HEK293T (cell line): ENCODE measurements at regions not wholly inside any gene's neighbourhood (a gene's known extent, or its start where the extent isn't known, plus 50 kb on each side); places are given as distances from the start of the nearest gene placed in this dataset.

Source experiments
- CTCF ChIA-PET: fragments of 350-600 bp; formaldehyde crosslinking; extraction: SDS; loops from one replicate; lab custom pipeline; 2021; ENCODE audit warnings: antibody characterized with exemption, inconsistent platforms; lab: Yijun Ruan, JAX
- POLR2A ChIA-PET: fragments of 350-600 bp; formaldehyde crosslinking; extraction: SDS; loops from one replicate; lab custom pipeline; 2020; ENCODE audit warnings: antibody characterized with exemption, inconsistent platforms; lab: Yijun Ruan, JAX
- DNase-seq: peaks from one replicate; pipeline ENCODE4 v3.0.0; 2012; ENCODE audit warnings: mixed read lengths; ENCODE audit errors: extremely low spot score
- ARNT ChIP-seq: fragments of 450-650 bp; IDR thresholded peaks from 2 replicates; pipeline ENCODE4 v1.6.1; 2017; ENCODE audit warnings: mild to moderate bottlenecking
- BHLHE40 ChIP-seq: fragments of 450-650 bp; IDR thresholded peaks from 2 replicates; pipeline ENCODE4 v1.6.1; 2016; ENCODE audit warnings: mild to moderate bottlenecking, moderate library complexity, borderline replicate concordance
- CTBP1 ChIP-seq: fragments of 450-650 bp; IDR thresholded peaks from 2 replicates; pipeline ENCODE4 v1.6.1; 2016; ENCODE audit warnings: borderline replicate concordance
- ELF4 ChIP-seq: fragments of 450-650 bp; IDR thresholded peaks from 2 replicates; pipeline ENCODE4 v1.6.1; 2017; ENCODE audit warnings: antibody characterized with exemption
- FOXA1 ChIP-seq: fragments of 450-650 bp; IDR thresholded peaks from 2 replicates; pipeline ENCODE4 v1.6.1; 2016; ENCODE audit warnings: mild to moderate bottlenecking
- FOXK2 ChIP-seq: fragments of 450-650 bp; IDR thresholded peaks from 2 replicates; pipeline ENCODE4 v1.6.1; 2016; ENCODE audit warnings: mild to moderate bottlenecking
- FOXM1 ChIP-seq: fragments of 450-650 bp; IDR thresholded peaks from 2 replicates; pipeline ENCODE4 v1.6.1; 2017; ENCODE audit warnings: mild to moderate bottlenecking, borderline replicate concordance
- HDGF ChIP-seq: fragments of 450-650 bp; IDR thresholded peaks from 2 replicates; pipeline ENCODE4 v1.6.1; 2017; ENCODE audit warnings: antibody characterized with exemption, borderline replicate concordance
- L3MBTL2 ChIP-seq: fragments of 450-650 bp; conservative IDR thresholded peaks from 2 replicates; pipeline ENCODE4 v1.6.1; 2016; ENCODE audit warnings: mild to moderate bottlenecking
- LEF1 ChIP-seq: fragments of 450-650 bp; IDR thresholded peaks from 2 replicates; pipeline ENCODE4 v1.6.1; 2017; ENCODE audit warnings: mild to moderate bottlenecking, borderline replicate concordance
- NFRKB ChIP-seq: fragments of 450-650 bp; IDR thresholded peaks from 2 replicates; pipeline ENCODE4 v1.6.1; 2016; ENCODE audit warnings: mild to moderate bottlenecking, moderate library complexity
- PKNOX1 ChIP-seq: fragments of 450-650 bp; IDR thresholded peaks from 2 replicates; pipeline ENCODE4 v1.6.1; 2016
- SP1 ChIP-seq: fragments of 450-650 bp; IDR thresholded peaks from 2 replicates; pipeline ENCODE4 v1.6.1; 2017
- SUZ12 ChIP-seq: fragments of 450-650 bp; IDR thresholded peaks from 2 replicates; pipeline ENCODE4 v1.6.1; 2016; ENCODE audit warnings: mild to moderate bottlenecking
- TARDBP ChIP-seq: fragments of 450-650 bp; IDR thresholded peaks from 2 replicates; pipeline ENCODE4 v1.6.1; 2016
- ZNF384 ChIP-seq: fragments of 450-650 bp; IDR thresholded peaks from 2 replicates; pipeline ENCODE4 v1.6.1; 2016

- CTCF ChIA-PET, result interaction anchor here (0.6 kb wide), 1 partner anchor 8 kb away, joined by 3 read pairs; no protein-coding TSS in a partner anchor
- no peak for TF ChIP-seq HDGF
- DNase-seq, result no peak
- POLR2A ChIA-PET, result no interaction called here
Measured at GRCh38 chr3:184505076-184505878, 56.3 kb upstream of the EPHB3 start.

- DNase-seq, result no peak
- ChIA-PET POLR2A (no interaction called here), CTCF (no interaction called here)
- TF ChIP-seq NFRKB, result no peak
- TF ChIP-seq FOXM1, result no peak
- no peak for TF ChIP-seq SUZ12
- no peak for TF ChIP-seq L3MBTL2
- no peak for TF ChIP-seq CTBP1
- TF ChIP-seq FOXK2, result no peak
- no peak for TF ChIP-seq HDGF
- no peak for TF ChIP-seq TARDBP
Measured at GRCh38 chr3:184506561-184506991, 55.0 kb upstream of the EPHB3 start.

- ChIA-PET CTCF (no interaction called here), POLR2A (no interaction called here)
- DNase-seq, result no peak
- no peak for TF ChIP-seq FOXK2
- no peak for TF ChIP-seq ZNF384
- no peak for TF ChIP-seq ARNT
- TF ChIP-seq L3MBTL2, result no peak
- no peak for TF ChIP-seq FOXM1
- no peak for TF ChIP-seq PKNOX1
- TF ChIP-seq TARDBP, result no peak
- no peak for TF ChIP-seq HDGF
- TF ChIP-seq SUZ12, result no peak
- no peak for TF ChIP-seq LEF1
- TF ChIP-seq FOXA1, result no peak
- TF ChIP-seq CTBP1, result no peak
- no peak for TF ChIP-seq ELF4
- TF ChIP-seq NFRKB, result no peak
- no peak for TF ChIP-seq BHLHE40
- TF ChIP-seq SP1, result no peak
Measured at GRCh38 chr3:184508938-184509337, 52.6 kb upstream of the EPHB3 start.

GRCh38 chr3:184511741-184512140, 49.8 kb upstream of the EPHB3 start:
- ChIA-PET CTCF (interaction anchor here (0.7 to 1.2 kb wide), 3 partner anchors 24 to 139 kb away, joined by 3 read pairs; no protein-coding TSS in a partner anchor), POLR2A (no interaction called here)
- no peak for DNase-seq
- TF ChIP-seq SUZ12, result no peak
- TF ChIP-seq HDGF, result no peak
- no peak for TF ChIP-seq ARNT
- TF ChIP-seq PKNOX1, result no peak
- no peak for TF ChIP-seq FOXA1
- TF ChIP-seq BHLHE40, result no peak
- no peak for TF ChIP-seq CTBP1
- no peak for TF ChIP-seq NFRKB
- TF ChIP-seq ZNF384, result no peak
- TF ChIP-seq SP1, result no peak
- no peak for TF ChIP-seq TARDBP
- no peak for TF ChIP-seq FOXM1
- TF ChIP-seq FOXK2, result no peak
- TF ChIP-seq L3MBTL2, result no peak
- no peak for TF ChIP-seq LEF1
- TF ChIP-seq ELF4, result no peak
